Muscle of leg (tissue), 3 donors: ENCODE measurements at regions not wholly inside any gene's neighbourhood (a gene's known extent, or its start where the extent isn't known, plus 50 kb on each side); places are given as distances from the start of the nearest gene placed in this dataset.
A peak's percentile ranks its signal among the peaks of the same experiment; 100 is the strongest.
"Not testable (repeated sequence)": the region's sequence is repeated elsewhere in the genome, so short reads cannot be mapped to it uniquely, and the experiment has no call there.

ENCODE experiments used
- DNase-seq: peaks from one replicate; pipeline ENCODE4 v3.0.0; 2013
- H3K27ac ChIP-seq: one replicate; pipeline ENCODE4 v1.5.1; 2013; ENCODE audit warnings: mild to moderate bottlenecking, low read length, control low read depth
- H3K27me3 ChIP-seq: one replicate; pipeline ENCODE4 v1.6.1; 2013; ENCODE audit warnings: low read length; ENCODE audit not compliant: control insufficient read depth, insufficient read depth
- H3K36me3 ChIP-seq: one replicate; pipeline ENCODE4 v1.6.1; 2013; ENCODE audit warnings: low read length; ENCODE audit not compliant: control insufficient read depth, insufficient read depth
- H3K4me1 ChIP-seq: one replicate; pipeline ENCODE4 v1.6.1; 2013; ENCODE audit warnings: low read length; ENCODE audit not compliant: control insufficient read depth, insufficient read depth
- H3K4me3 ChIP-seq: one replicate; pipeline ENCODE4 v1.5.1; 2013; ENCODE audit warnings: low read length, control low read depth
- H3K9me3 ChIP-seq: replicated peaks from 2 replicates; pipeline ENCODE4 v1.6.1; 2013; ENCODE audit warnings: low read depth, low read length; ENCODE audit not compliant: control insufficient read depth
- whole genome bisulfite sequencing: methylation state at CpG from one replicate; pipeline ENCODE4 v1.1.5; 2013; ENCODE audit warnings: missing lambda C conversion rate; ENCODE audit not compliant: insufficient coverage; 5-methylcytosine and 5-hydroxymethylcytosine counted together

GRCh38 chr14:71247106-71247505 is 339.8 kb downstream of the PCNX1 start:
- Histone ChIP-seq H3K4me1 (peaks cover 19% of the 10 kb centered on the region), H3K27me3 (peaks cover 2% of the 10 kb centered on the region), H3K36me3 (no peaks in the 10 kb centered on the region), H3K27ac (no peak overlapping the region), H3K9me3 (no peaks in the 10 kb centered on the region), H3K4me3 (no peak overlapping the region)
- DNase-seq = no peak
- WGBS = no CpG with 5 or more reads among the region's 4 CpGs

GRCh38 chr14:71248194-71248593 is 340.9 kb downstream of the PCNX1 start:
- no CpG with 5 or more reads among the region's 3 CpGs for WGBS
- Histone ChIP-seq H3K27ac (no peak overlapping the region), H3K36me3 (no peaks in the 10 kb centered on the region), H3K4me1 (peaks cover 10% of the 10 kb centered on the region), H3K27me3 (peaks cover 2% of the 10 kb centered on the region), H3K4me3 (no peak overlapping the region), H3K9me3 (no peaks in the 10 kb centered on the region)
- DNase-seq = no peak

GRCh38 chr14:71250347-71250746 is 343.1 kb downstream of the PCNX1 start:
- peaks cover 2% of the 10 kb centered on the region for H3K27me3 ChIP-seq
- no peak overlapping the region for H3K4me3 ChIP-seq
- DNase-seq = no peak
- no peak overlapping the region for H3K27ac ChIP-seq
- no peaks in the 10 kb centered on the region for H3K4me1 ChIP-seq
- peaks cover 2% of the 10 kb centered on the region for H3K9me3 ChIP-seq
- WGBS = no CpG with 5 or more reads among the region's 2 CpGs
- no peaks in the 10 kb centered on the region for H3K36me3 ChIP-seq

GRCh38 chr14:71250791-71251190 is 343.5 kb downstream of the PCNX1 start:
- no peaks in the 10 kb centered on the region for H3K4me1 ChIP-seq
- no peak overlapping the region for H3K27ac ChIP-seq
- no peak overlapping the region for H3K4me3 ChIP-seq
- no peaks in the 10 kb centered on the region for H3K36me3 ChIP-seq
- H3K9me3 ChIP-seq = peaks cover 2% of the 10 kb centered on the region
- DNase-seq = no peak
- H3K27me3 ChIP-seq = no peaks in the 10 kb centered on the region

GRCh38 chr14:71254091-71254719 is 346.9 kb downstream of the PCNX1 start:
- not testable (repeated sequence) for H3K9me3 ChIP-seq, H3K4me1 ChIP-seq, H3K27me3 ChIP-seq, DNase-seq, H3K36me3 ChIP-seq, H3K4me3 ChIP-seq, H3K27ac ChIP-seq
- WGBS = 77% methylated on average over 51 of the region's 53 CpGs

- Histone ChIP-seq H3K27ac (no peak overlapping the region), H3K4me1 (no peaks in the 10 kb centered on the region), H3K9me3 (peaks cover 14% of the 10 kb centered on the region), H3K4me3 (no peak overlapping the region), H3K36me3 (no peaks in the 10 kb centered on the region), H3K27me3 (no peaks in the 10 kb centered on the region)
- 25% methylated on average over 2 of the region's 2 CpGs for WGBS
- DNase-seq = peak; percentile 21
Observed at GRCh38 chr14:71261206-71261605, 353.9 kb downstream of the PCNX1 start.

GRCh38 chr14:71262441-71262840 is 355.2 kb downstream of the PCNX1 start:
- Histone ChIP-seq H3K27me3 (no peaks in the 10 kb centered on the region), H3K36me3 (no peaks in the 10 kb centered on the region), H3K27ac (no peak overlapping the region), H3K4me1 (no peaks in the 10 kb centered on the region), H3K9me3 (peaks cover 14% of the 10 kb centered on the region), H3K4me3 (no peak overlapping the region)
- WGBS = no CpG with 5 or more reads among the region's 2 CpGs
- DNase-seq = peak; percentile 59

GRCh38 chr14:71264260-71264659 is 357.0 kb downstream of the PCNX1 start:
- Histone ChIP-seq H3K27me3 (no peaks in the 10 kb centered on the region), H3K27ac (no peak overlapping the region), H3K4me3 (no peak overlapping the region), H3K4me1 (no peaks in the 10 kb centered on the region), H3K9me3 (peaks cover 9% of the 10 kb centered on the region), H3K36me3 (no peaks in the 10 kb centered on the region)
- WGBS = 100% methylated on average over 1 of the region's 2 CpGs
- no peak for DNase-seq

- H3K4me3 ChIP-seq = no peak overlapping the region
Observed at GRCh38 chr14:71267007-71267513, 359.8 kb downstream of the PCNX1 start.

GRCh38 chr14:71267691-71268090 is 360.4 kb downstream of the PCNX1 start:
- Histone ChIP-seq H3K9me3 (peaks cover 6% of the 10 kb centered on the region), H3K36me3 (no peaks in the 10 kb centered on the region), H3K27me3 (no peaks in the 10 kb centered on the region), H3K4me3 (no peak overlapping the region), H3K27ac (no peak overlapping the region), H3K4me1 (no peaks in the 10 kb centered on the region)
- 100% methylated on average over 1 of the region's 2 CpGs for WGBS
- DNase-seq = no peak

More at GRCh38 chr14:71267007-71267513, 359.8 kb downstream of the PCNX1 start:
- Histone ChIP-seq H3K4me1 (no peaks in the 10 kb centered on the region), H3K36me3 (no peaks in the 10 kb centered on the region), H3K9me3 (peaks cover 6% of the 10 kb centered on the region), H3K27ac (no peak overlapping the region), H3K27me3 (no peaks in the 10 kb centered on the region)
- no peak for DNase-seq
- WGBS = 100% methylated on average over 3 of the region's 5 CpGs

GRCh38 chr14:71270111-71270510 is 362.9 kb downstream of the PCNX1 start:
- WGBS = no CpG with 5 or more reads among the region's 1 CpG

More at GRCh38 chr14:71270111-71270510, 362.9 kb downstream of the PCNX1 start:
- peaks cover 6% of the 10 kb centered on the region for H3K9me3 ChIP-seq
- H3K27me3 ChIP-seq = no peaks in the 10 kb centered on the region
- DNase-seq = no peak
- no peaks in the 10 kb centered on the region for H3K4me1 ChIP-seq
- no peaks in the 10 kb centered on the region for H3K36me3 ChIP-seq
- no peak overlapping the region for H3K27ac ChIP-seq
- H3K4me3 ChIP-seq = no peak overlapping the region
